Ovary (tissue), 7 donors: ENCODE measurements at regions not wholly inside any gene's neighbourhood (a gene's known extent, or its start where the extent isn't known, plus 50 kb on each side); places are given as distances from the start of the nearest gene placed in this dataset.

ENCODE experiments used
- DNase-seq, 5 donors: peaks; one replicate each; pipeline ENCODE4 v3.0.0-alpha.2; 2019 to 2020
- H3K27ac ChIP-seq, 2 donors: fragments of 200-600 bp; one replicate each; pipeline versions ENCODE4 v1.5.1 to v1.8.0; 2019 to 2022
- H3K27me3 ChIP-seq: fragments of 200-600 bp; one replicate; pipeline ENCODE4 v1.8.0; 2022
- H3K36me3 ChIP-seq: fragments of 200-600 bp; sonication (generic); one replicate; pipeline ENCODE4 v1.5.1; 2019
- H3K4me1 ChIP-seq: one replicate; pipeline ENCODE4 v1.8.1; 2013; ENCODE audit warnings: mild to moderate bottlenecking, moderate library complexity; ENCODE audit not compliant: insufficient read depth
- H3K4me3 ChIP-seq: fragments of 200-600 bp; sonication (generic); one replicate; pipeline ENCODE4 v1.5.1; 2017
- H3K9me3 ChIP-seq, 2 donors: fragments of 200-600 bp in 1 of 2; sonication (generic) in 1 of 2; one replicate each; pipeline versions ENCODE4 v1.5.1 to v1.8.1; 2013 to 2019; ENCODE audit warnings: mild to moderate bottlenecking in 1 of 2, moderate library complexity in 1 of 2
- CTCF ChIP-seq, 3 donors: fragments of 450-650 bp in 2 of 3; fragments of 200-600 bp in 1 of 3; IDR thresholded peaks; one replicate each; pipeline versions ENCODE4 v1.5.1 to v1.8.0; 2016 to 2022; ENCODE audit warnings: antibody characterized with exemption in 3 of 3, mild to moderate bottlenecking in 1 of 3
- EP300 ChIP-seq: sonication (generic); formaldehyde crosslinking; IDR thresholded peaks from one replicate; pipeline ENCODE4 v1.6.1; 2017; ENCODE audit warnings: antibody characterized with exemption
- POLR2A ChIP-seq: fragments of 450-650 bp; IDR thresholded peaks from one replicate; pipeline ENCODE4 v1.6.1; 2017; ENCODE audit warnings: antibody characterized with exemption, mild to moderate bottlenecking, moderate library complexity
- WGBS, 3 donors: extraction: QIAGEN DNeasy Blood & Tissue Kit in 1 of 3; methylation state at CpG; one replicate each; pipeline versions ENCODE4 v1.1.5 to v1.1.7; 2013 to 2017; 5-methylcytosine and 5-hydroxymethylcytosine counted together
- intact Hi-C, 4 donors: fragments of 100-400 bp; cut with DNase I; formaldehyde crosslinking; loops; one replicate each; pipeline versions ENCODE4 v1.11.0 to v1.15.1; 2022 to 2023
- donor health status: DM: no; HTN: no; CAD: no; lungs with moderate emphysema.
- donor health status: DM: no; HTN: no; CAD: no.
- donor health status: Bipolar disorder and iron deficiency.
- donor health status: DM: no; HTN: no; CAD: no.
- donor health status: DM: yes; HTN: yes; CAD: no.

- 21 to 33% (median 24%) methylated on average over 11 of the region's 11 CpGs for WGBS, 3 donors
- no peaks in the 10 kb centered on the region for H3K9me3 ChIP-seq
- H3K4me3 ChIP-seq: no peak overlapping the region
- H3K27ac ChIP-seq: peak overlapping the region in 1 of 2 donors; percentile 13
- TF ChIP-seq POLR2A (no peak), CTCF (IDR thresholded peaks at IDR 0.05) (no peak), EP300 (no peak)
- peak in 2 of 5 donors; percentile 38 to 61 for DNase-seq
- intact Hi-C loops: loop anchor here in 1 of 4 donors (10.0 kb wide), 1 partner anchor 45 kb away; no protein-coding TSS in a partner anchor
- no peaks in the 10 kb centered on the region for H3K27me3 ChIP-seq
- no peaks in the 10 kb centered on the region for H3K36me3 ChIP-seq
- H3K4me1 ChIP-seq: peaks cover 10% of the 10 kb centered on the region
Measured at GRCh38 chr1:22289307-22289995, 146.6 kb upstream of the WNT4 start.

- no peak for DNase-seq
- Histone ChIP-seq H3K4me1 (peaks cover 10% of the 10 kb centered on the region), H3K36me3 (no peaks in the 10 kb centered on the region), H3K27ac (no peak overlapping the region), H3K27me3 (no peaks in the 10 kb centered on the region), H3K4me3 (no peak overlapping the region), H3K9me3 (no peaks in the 10 kb centered on the region)
- intact Hi-C loops: no loop called here
- 78 to 94% (median 89%) methylated on average over 8 of the region's 8 CpGs for WGBS, 3 donors
- TF ChIP-seq CTCF (IDR thresholded peaks at IDR 0.05) (no peak), POLR2A (no peak), EP300 (no peak)
Measured at GRCh38 chr1:22290157-22290556, 147.3 kb upstream of the WNT4 start.

- no peak for DNase-seq
- H3K27me3 ChIP-seq: no peaks in the 10 kb centered on the region
- peaks cover 8% of the 10 kb centered on the region for H3K4me1 ChIP-seq
- TF ChIP-seq POLR2A (no peak), CTCF (IDR thresholded peaks at IDR 0.05) (no peak), EP300 (no peak)
- 92 to 94% (median 92%) methylated on average over 9 of the region's 9 CpGs for WGBS, 3 donors
- intact Hi-C loops: no loop called here
- H3K9me3 ChIP-seq: no peaks in the 10 kb centered on the region
- no peak overlapping the region for H3K4me3 ChIP-seq
- no peaks in the 10 kb centered on the region for H3K36me3 ChIP-seq
- H3K27ac ChIP-seq: no peak overlapping the region
Measured at GRCh38 chr1:22290611-22291010, 147.7 kb upstream of the WNT4 start.

GRCh38 chr1:22291057-22291456 is 148.2 kb upstream of the WNT4 start:
- DNase-seq: no peak
- TF ChIP-seq POLR2A (no peak), CTCF (IDR thresholded peaks at IDR 0.05) (no peak), EP300 (no peak)
- H3K4me3 ChIP-seq: no peak overlapping the region
- no peaks in the 10 kb centered on the region for H3K9me3 ChIP-seq
- 72 to 77% (median 75%) methylated on average over 6 of the region's 6 CpGs for WGBS, 3 donors
- H3K27ac ChIP-seq: no peak overlapping the region
- no peaks in the 10 kb centered on the region for H3K27me3 ChIP-seq
- no peaks in the 10 kb centered on the region for H3K36me3 ChIP-seq
- peaks cover 8% of the 10 kb centered on the region for H3K4me1 ChIP-seq
- intact Hi-C loops: no loop called here
